ENCODE measurements at regions not wholly inside any gene's neighbourhood (a gene's known extent, or its start where the extent isn't known, plus 50 kb on each side); places are given as distances from the start of the nearest gene placed in this dataset.

DNA sequence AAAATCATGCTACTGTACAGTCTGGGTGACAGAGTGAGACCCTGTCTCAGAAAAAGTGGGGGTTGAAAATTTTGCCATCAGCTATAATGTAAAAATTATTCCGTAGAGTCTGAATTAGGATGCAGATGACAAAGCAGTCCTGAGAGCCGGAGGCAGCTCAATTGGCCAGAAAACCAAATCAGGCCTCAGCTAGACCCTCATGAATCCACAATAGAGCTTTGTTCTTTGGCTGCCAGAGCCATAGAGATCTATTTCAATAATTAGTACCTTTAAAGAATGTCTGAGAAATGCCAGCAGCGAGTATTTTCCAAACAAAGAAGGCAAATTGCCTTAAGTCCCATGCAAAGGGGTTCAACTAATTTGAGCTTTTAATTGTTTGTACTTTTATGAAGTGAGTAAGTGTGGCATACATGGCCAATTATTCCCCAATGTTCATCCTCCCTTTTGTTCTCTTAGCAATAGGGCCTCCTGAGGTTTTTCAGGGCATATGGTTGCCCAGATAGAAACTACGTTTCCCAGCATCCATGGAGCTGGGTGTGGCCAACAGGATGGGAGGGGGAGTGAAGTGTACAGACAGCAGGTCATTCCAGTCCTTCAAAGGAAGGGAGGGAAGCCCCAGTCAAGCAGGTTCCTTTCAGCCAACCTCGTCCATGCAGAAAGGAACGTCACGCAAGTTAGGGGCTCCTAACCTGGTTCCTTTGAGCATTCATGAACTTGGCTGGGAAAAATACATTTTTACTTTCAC, 211.3 kb upstream of the APCDD1 start:
- H3K79me2 ChIP-seq (ENCODE audit: low read depth), result no peaks in the 10 kb centered on the region
- intact Hi-C loops (cut with micrococcal nuclease; ENCODE audit: unreplicated experiment), result no loop called here
- POLR2A ChIA-PET (ENCODE audit: unreplicated experiment), result no interaction called here
- no peaks in the 10 kb centered on the region for H3K36me3 ChIP-seq (ENCODE audit: low read depth)
- H3K9me3 ChIP-seq (ENCODE audit: insufficient read depth, low read depth), result no peaks in the 10 kb centered on the region
- no peaks in the 10 kb centered on the region for H4K20me1 ChIP-seq (ENCODE audit: insufficient read depth)
- no peaks in the 10 kb centered on the region for H3K4me1 ChIP-seq (replicated peaks; ENCODE audit: insufficient read depth)
- H3K4me3 ChIP-seq, result no peak overlapping the region
- no peaks in the 10 kb centered on the region for H3F3A ChIP-seq (ENCODE audit: insufficient read depth, low read depth)
- no peak overlapping the region for H3K27ac ChIP-seq
- no peak for DNase-seq
- H2AFZ ChIP-seq, result no peak overlapping the region
- CTCF ChIA-PET, result no interaction called here
- H3K4me2 ChIP-seq, result no peak overlapping the region
- no peaks in the 10 kb centered on the region for H3K27me3 ChIP-seq (ENCODE audit: insufficient read depth, low read depth)
- no peak for TF ChIP-seq EZH2 (IDR thresholded peaks at IDR 0.05; ENCODE audit: low read depth)
- TF ChIP-seq, protein P1, sequence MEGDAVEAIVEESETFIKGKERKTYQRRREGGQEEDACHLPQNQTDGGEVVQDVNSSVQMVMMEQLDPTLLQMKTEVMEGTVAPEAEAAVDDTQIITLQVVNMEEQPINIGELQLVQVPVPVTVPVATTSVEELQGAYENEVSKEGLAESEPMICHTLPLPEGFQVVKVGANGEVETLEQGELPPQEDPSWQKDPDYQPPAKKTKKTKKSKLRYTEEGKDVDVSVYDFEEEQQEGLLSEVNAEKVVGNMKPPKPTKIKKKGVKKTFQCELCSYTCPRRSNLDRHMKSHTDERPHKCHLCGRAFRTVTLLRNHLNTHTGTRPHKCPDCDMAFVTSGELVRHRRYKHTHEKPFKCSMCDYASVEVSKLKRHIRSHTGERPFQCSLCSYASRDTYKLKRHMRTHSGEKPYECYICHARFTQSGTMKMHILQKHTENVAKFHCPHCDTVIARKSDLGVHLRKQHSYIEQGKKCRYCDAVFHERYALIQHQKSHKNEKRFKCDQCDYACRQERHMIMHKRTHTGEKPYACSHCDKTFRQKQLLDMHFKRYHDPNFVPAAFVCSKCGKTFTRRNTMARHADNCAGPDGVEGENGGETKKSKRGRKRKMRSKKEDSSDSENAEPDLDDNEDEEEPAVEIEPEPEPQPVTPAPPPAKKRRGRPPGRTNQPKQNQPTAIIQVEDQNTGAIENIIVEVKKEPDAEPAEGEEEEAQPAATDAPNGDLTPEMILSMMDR (conservative IDR thresholded peaks at IDR 0.05), result no peak
- no TSS peak for BruUV-seq (replicated peaks)
- no peaks in the 10 kb centered on the region for H3K9me2 ChIP-seq (ENCODE audit: insufficient read depth)

DNA sequence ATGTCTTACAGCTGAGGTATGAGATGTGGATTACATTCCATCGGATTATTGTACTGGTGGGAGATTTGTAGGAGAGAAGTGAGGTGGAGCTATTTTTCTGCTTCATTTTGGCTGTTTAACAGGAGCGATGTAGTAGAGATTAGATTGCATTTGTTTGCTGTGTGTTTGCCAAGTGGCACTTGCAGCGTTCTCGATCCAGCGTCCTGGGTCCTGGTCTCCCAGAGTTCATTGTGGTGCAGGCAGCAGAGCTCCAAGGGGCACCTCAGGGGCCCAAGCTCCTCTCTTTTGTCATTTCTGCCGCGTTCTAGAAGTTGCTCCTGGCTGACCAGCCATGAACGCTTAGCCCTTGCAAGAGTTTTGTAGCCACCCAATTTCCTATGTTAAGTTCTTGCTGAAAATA, 210.1 kb upstream of the APCDD1 start:
- no peak overlapping the region for H3K4me3 ChIP-seq
- no TSS peak for BruUV-seq (replicated peaks)
- no peaks in the 10 kb centered on the region for H3K27me3 ChIP-seq (ENCODE audit: insufficient read depth, low read depth)
- H4K20me1 ChIP-seq (ENCODE audit: insufficient read depth), result no peaks in the 10 kb centered on the region
- intact Hi-C loops (cut with micrococcal nuclease; ENCODE audit: unreplicated experiment), result no loop called here
- H2AFZ ChIP-seq, result no peak overlapping the region
- no peaks in the 10 kb centered on the region for H3K79me2 ChIP-seq (ENCODE audit: low read depth)
- ChIA-PET POLR2A (ENCODE audit: unreplicated experiment) (no interaction called here), CTCF (no interaction called here)
- no peaks in the 10 kb centered on the region for H3K4me1 ChIP-seq (replicated peaks; ENCODE audit: insufficient read depth)
- H3K27ac ChIP-seq, result no peak overlapping the region
- DNase-seq, result no peak
- no peaks in the 10 kb centered on the region for H3K9me2 ChIP-seq (ENCODE audit: insufficient read depth)
- no peak for TF ChIP-seq EZH2 (IDR thresholded peaks at IDR 0.05; ENCODE audit: low read depth)
- TF ChIP-seq, protein P1 (conservative IDR thresholded peaks at IDR 0.05), result no peak
- H3K36me3 ChIP-seq (ENCODE audit: low read depth), result no peaks in the 10 kb centered on the region
- H3F3A ChIP-seq (ENCODE audit: insufficient read depth, low read depth), result no peaks in the 10 kb centered on the region
- no peak overlapping the region for H3K4me2 ChIP-seq
- no peaks in the 10 kb centered on the region for H3K9me3 ChIP-seq (ENCODE audit: insufficient read depth, low read depth)

DNA sequence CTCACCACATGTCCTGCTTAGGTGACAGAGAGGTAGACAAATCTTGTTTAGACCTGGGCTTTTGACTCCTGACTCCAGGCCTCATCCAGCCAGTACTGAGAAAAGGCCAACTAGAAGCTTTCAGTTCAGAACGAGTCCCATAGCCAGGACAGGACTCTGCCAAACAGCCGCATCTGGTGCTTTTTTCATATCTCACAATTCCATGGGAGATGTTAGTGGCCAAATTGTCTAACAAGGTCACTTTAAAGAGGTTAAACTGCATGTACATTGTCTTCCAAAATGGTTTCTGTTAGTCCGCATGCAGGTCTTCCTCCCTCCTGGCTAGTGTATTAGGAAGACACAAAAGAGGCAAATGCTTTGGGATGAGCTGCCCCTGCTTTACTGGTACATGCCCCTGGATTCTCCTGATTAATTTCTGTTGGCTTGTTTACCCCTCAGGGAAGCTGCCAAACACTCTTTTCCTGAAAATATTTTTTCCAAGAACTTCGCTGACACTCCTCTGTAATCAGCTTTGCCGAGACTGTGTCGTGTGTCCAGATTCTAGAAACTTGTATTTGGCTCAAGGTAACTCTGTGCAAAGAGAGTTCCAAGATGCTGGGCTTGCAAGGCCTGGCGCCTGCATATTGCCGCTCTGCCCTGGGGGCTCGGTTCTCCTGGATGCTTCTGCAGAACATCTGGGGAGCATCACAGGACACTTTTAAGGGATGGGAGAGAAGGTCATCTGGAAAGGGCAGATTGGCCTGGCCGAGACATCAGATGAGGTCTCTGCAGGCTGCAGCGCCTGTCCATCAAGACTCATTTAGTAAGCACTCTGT, 209.2 kb upstream of the APCDD1 start:
- Histone ChIP-seq H3K4me2 (no peak overlapping the region), H3K79me2 (ENCODE audit: low read depth) (no peaks in the 10 kb centered on the region), H3K36me3 (ENCODE audit: low read depth) (no peaks in the 10 kb centered on the region), H2AFZ (no peak overlapping the region), H3K27ac (no peak overlapping the region), H4K20me1 (ENCODE audit: insufficient read depth) (no peaks in the 10 kb centered on the region), H3K4me1 (replicated peaks; ENCODE audit: insufficient read depth) (no peaks in the 10 kb centered on the region), H3F3A (ENCODE audit: insufficient read depth, low read depth) (no peaks in the 10 kb centered on the region), H3K27me3 (ENCODE audit: insufficient read depth, low read depth) (no peaks in the 10 kb centered on the region), H3K9me2 (ENCODE audit: insufficient read depth) (no peaks in the 10 kb centered on the region), H3K9me3 (ENCODE audit: insufficient read depth, low read depth) (no peaks in the 10 kb centered on the region), H3K4me3 (no peak overlapping the region)
- POLR2A ChIA-PET (ENCODE audit: unreplicated experiment), result no interaction called here
- BruUV-seq (replicated peaks), result no TSS peak
- intact Hi-C loops (cut with micrococcal nuclease; ENCODE audit: unreplicated experiment), result no loop called here
- TF ChIP-seq EZH2 (IDR thresholded peaks at IDR 0.05; ENCODE audit: low read depth), result no peak
- TF ChIP-seq, protein P1 (conservative IDR thresholded peaks at IDR 0.05), result no peak
- no peak for DNase-seq
- CTCF ChIA-PET, result no interaction called here
